Tibial artery (tissue), 4 donors: ENCODE measurements at regions not wholly inside any gene's neighbourhood (a gene's known extent, or its start where the extent isn't known, plus 50 kb on each side); places are given as distances from the start of the nearest gene placed in this dataset.
"Not testable (repeated sequence)": the region's sequence is repeated elsewhere in the genome, so short reads cannot be mapped to it uniquely, and the experiment has no call there.

ENCODE experiments used
- DNase-seq, 2 donors: peaks; one replicate each; pipeline ENCODE4 v3.0.0-alpha.2; 2019
- H3K27ac ChIP-seq, 2 donors: fragments of 200-600 bp; sonication (generic) in 1 of 2; 1 replicate in 1 of 2; 2 replicates in 1 of 2; pipeline ENCODE4 v1.5.1; 2018 to 2019; ENCODE audit warnings: mild to moderate bottlenecking in 1 of 2
- H3K27me3 ChIP-seq, 2 donors: fragments of 200-600 bp; sonication (generic) in 1 of 2; one replicate each; pipeline versions ENCODE4 v1.5.1 to v1.6.0; 2016 to 2019
- H3K36me3 ChIP-seq, 3 donors: fragments of 200-600 bp; sonication (generic) in 2 of 3; one replicate each; pipeline ENCODE4 v1.5.1; 2016 to 2019; ENCODE audit warnings: mild to moderate bottlenecking in 2 of 3
- H3K4me1 ChIP-seq, 4 donors: fragments of 200-600 bp; sonication (generic) in 2 of 4; 1 replicate in 3 of 4; 2 replicates in 1 of 4; pipeline ENCODE4 v1.5.1; 2016 to 2019
- H3K4me3 ChIP-seq, 2 donors: fragments of 200-600 bp; sonication (generic) in 1 of 2; 1 replicate in 1 of 2; 2 replicates in 1 of 2; pipeline ENCODE4 v1.5.1; 2018 to 2019; ENCODE audit warnings: mild to moderate bottlenecking in 2 of 2
- H3K9me3 ChIP-seq, 3 donors: fragments of 200-600 bp; sonication (generic) in 1 of 3; one replicate each; pipeline ENCODE4 v1.5.1; 2016 to 2019
- intact Hi-C: fragments of 100-400 bp; cut with DNase I; formaldehyde crosslinking; loops from one replicate; pipeline ENCODE4 v1.15.0; 2023; ENCODE audit warnings: low total_unique reads
- TF ChIP-seq, protein P1 (sequence below), 2 experiments: fragments of 200-600 bp in 1 of 2; fragments of 450-650 bp in 1 of 2; IDR thresholded peaks; one replicate each; pipeline ENCODE4 v1.5.1; 2017 to 2019; ENCODE audit warnings: antibody characterized with exemption in 2 of 2, mild to moderate bottlenecking in 1 of 2, moderate library complexity in 1 of 2

DNA sequence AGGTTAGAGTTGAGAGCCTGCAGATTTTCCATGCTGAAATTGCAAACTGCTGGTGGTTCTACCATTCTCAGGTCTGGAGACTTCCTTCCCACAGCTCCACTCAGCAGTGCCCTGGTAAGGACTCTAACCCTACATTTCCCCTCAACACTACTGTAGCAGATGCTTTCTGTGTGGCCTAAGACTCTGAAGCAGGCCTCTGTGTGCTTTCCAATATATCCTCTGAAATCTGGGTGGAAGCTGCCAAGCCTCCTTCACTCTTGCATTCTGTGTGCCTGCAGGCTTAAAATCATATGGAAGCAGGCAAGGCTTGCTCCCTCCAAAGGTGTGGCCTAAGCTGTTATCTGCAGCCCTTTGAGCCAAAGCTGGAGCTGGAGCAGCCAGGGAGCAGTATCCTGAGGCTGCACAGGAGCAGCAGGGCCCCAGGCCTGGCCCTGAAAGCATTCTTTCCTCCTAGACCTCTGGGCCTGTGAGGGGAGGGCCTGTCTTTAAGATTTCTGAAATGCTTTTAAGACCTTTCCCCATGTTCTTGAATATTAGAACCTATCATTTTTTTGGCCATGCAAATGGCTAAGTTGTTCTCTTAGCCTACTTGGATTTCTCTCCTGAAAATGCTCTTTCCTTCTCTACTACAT is 134.1 kb upstream of the TSHZ3 start:
- H3K9me3 ChIP-seq = peaks cover 0 to 4% (median 0%) of the 10 kb centered on the region in 3 donors
- TF ChIP-seq, protein P1, sequence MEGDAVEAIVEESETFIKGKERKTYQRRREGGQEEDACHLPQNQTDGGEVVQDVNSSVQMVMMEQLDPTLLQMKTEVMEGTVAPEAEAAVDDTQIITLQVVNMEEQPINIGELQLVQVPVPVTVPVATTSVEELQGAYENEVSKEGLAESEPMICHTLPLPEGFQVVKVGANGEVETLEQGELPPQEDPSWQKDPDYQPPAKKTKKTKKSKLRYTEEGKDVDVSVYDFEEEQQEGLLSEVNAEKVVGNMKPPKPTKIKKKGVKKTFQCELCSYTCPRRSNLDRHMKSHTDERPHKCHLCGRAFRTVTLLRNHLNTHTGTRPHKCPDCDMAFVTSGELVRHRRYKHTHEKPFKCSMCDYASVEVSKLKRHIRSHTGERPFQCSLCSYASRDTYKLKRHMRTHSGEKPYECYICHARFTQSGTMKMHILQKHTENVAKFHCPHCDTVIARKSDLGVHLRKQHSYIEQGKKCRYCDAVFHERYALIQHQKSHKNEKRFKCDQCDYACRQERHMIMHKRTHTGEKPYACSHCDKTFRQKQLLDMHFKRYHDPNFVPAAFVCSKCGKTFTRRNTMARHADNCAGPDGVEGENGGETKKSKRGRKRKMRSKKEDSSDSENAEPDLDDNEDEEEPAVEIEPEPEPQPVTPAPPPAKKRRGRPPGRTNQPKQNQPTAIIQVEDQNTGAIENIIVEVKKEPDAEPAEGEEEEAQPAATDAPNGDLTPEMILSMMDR (IDR thresholded peaks at IDR 0.05) = no peak
- H3K36me3 ChIP-seq = no peaks in the 10 kb centered on the region
- intact Hi-C loops = no loop called here
- H3K4me1 ChIP-seq = no peaks in the 10 kb centered on the region
- H3K27me3 ChIP-seq = no peaks in the 10 kb centered on the region
- H3K27ac ChIP-seq = no peak overlapping the region
- DNase-seq = no peak
- H3K4me3 ChIP-seq = no peak overlapping the region

DNA sequence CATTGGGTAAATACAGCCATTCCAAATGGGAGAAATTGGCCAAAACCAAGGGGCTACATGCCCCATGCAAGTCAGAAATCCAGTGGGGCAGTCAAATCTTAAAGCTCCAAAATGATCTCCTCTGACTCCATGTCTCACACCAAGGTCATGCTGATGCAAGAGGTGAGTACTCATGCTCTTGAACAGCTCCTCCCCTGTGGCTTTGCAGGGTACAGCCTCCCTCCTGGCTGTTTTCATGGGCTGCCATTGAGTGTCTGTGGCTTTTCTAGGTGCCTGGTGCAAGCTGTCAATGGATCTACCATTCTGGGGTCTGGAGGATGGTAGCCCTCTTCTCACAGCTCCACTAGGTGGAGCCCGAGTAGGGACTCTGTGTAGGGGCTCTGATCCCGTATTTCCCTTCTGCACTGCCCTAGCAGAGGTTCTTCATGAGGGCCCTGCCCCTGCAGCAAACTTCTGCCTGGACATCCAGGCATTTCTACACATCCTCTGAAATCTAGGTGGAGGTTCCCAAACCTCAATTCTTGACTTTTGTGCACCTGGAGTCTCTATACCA is 135.7 kb upstream of the TSHZ3 start:
- H3K27me3 ChIP-seq, intact Hi-C loops, H3K27ac ChIP-seq, DNase-seq, H3K9me3 ChIP-seq, H3K4me3 ChIP-seq, H3K4me1 ChIP-seq, H3K36me3 ChIP-seq: not testable (repeated sequence)

GRCh38 chr19:31485472-31485871 is 136.2 kb upstream of the TSHZ3 start:
- Histone ChIP-seq H3K4me3 (no peak overlapping the region), H3K27me3 (no peaks in the 10 kb centered on the region), H3K27ac (no peak overlapping the region), H3K36me3 (no peaks in the 10 kb centered on the region), H3K9me3 (peaks cover 0 to 4% (median 0%) of the 10 kb centered on the region in 3 donors), H3K4me1 (no peaks in the 10 kb centered on the region)
- DNase-seq = no peak
- TF ChIP-seq, protein P1 (IDR thresholded peaks at IDR 0.05) = no peak
- intact Hi-C loops = no loop called here

DNA sequence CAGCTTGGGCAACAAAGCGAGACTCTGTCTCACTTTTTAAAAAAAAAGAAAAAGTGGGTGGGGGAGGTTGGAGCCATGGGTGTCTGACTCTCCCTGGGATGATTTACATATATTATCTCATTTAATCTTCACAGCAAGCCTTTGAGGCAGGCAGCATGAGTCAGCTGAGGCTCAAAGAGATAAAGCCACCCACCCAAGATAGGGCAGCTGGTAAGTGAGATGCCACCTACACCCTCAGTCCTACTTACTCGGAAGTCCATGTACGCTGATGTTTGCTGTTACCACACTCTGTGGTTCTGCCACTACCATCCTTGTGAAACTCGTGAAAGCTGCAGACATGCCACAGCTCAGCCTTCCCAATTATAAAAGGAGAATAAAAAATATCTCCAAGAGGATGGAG is 142.0 kb upstream of the TSHZ3 start:
- intact Hi-C loops = no loop called here
- Histone ChIP-seq H3K4me3 (no peak overlapping the region), H3K27me3 (no peaks in the 10 kb centered on the region), H3K4me1 (no peaks in the 10 kb centered on the region), H3K27ac (no peak overlapping the region), H3K36me3 (no peaks in the 10 kb centered on the region), H3K9me3 (no peaks in the 10 kb centered on the region)
- TF ChIP-seq, protein P1 (IDR thresholded peaks at IDR 0.05) = no peak
- DNase-seq = no peak

- Histone ChIP-seq H3K27ac (no peak overlapping the region), H3K9me3 (no peaks in the 10 kb centered on the region), H3K4me3 (no peak overlapping the region), H3K27me3 (no peaks in the 10 kb centered on the region), H3K36me3 (no peaks in the 10 kb centered on the region), H3K4me1 (no peaks in the 10 kb centered on the region)
- TF ChIP-seq, protein P1 (IDR thresholded peaks at IDR 0.05) = no peak
- intact Hi-C loops = no loop called here
- no peak for DNase-seq
Measured at GRCh38 chr19:31492050-31492449, 142.8 kb upstream of the TSHZ3 start.

DNA sequence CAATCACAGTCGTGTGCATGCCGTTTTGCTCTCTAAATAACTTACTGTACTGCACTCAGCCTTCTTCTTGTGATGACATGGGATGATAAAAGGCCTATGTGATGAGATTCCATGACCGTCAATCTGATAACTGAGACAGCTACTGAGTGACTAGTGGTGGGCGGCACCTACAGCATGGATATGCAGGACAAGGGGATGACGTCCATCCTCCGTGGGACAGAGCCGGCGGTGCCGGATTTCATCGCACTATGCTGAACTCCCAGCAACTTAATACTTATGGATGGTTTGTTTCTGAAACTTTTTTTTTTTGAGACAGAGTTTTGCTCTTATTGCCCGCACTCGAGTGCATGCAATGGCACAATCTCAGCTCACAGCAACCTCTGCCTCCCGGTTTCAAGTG is 146.8 kb upstream of the TSHZ3 start:
- Histone ChIP-seq H3K27ac (no peak overlapping the region), H3K4me1 (no peaks in the 10 kb centered on the region), H3K9me3 (no peaks in the 10 kb centered on the region), H3K4me3 (no peak overlapping the region), H3K27me3 (no peaks in the 10 kb centered on the region), H3K36me3 (no peaks in the 10 kb centered on the region)
- TF ChIP-seq, protein P1 (IDR thresholded peaks at IDR 0.05) = no peak
- no peak for DNase-seq
- intact Hi-C loops = no loop called here
